Epithelial cell of esophagus (primary cell): ENCODE measurements at regions not wholly inside any gene's neighbourhood (a gene's known extent, or its start where the extent isn't known, plus 50 kb on each side); places are given as distances from the start of the nearest gene placed in this dataset.

ENCODE experiments used
- DNase-seq: peaks from one replicate; pipeline ENCODE4 v3.0.0; 2010; ENCODE audit warnings: low read depth
- H3K4me3 ChIP-seq: 2 replicates; pipeline ENCODE4 v1.5.1; 2011; ENCODE audit warnings: mild to moderate bottlenecking, low read length, control low read depth
- CTCF ChIP-seq: IDR thresholded peaks from 2 replicates; pipeline ENCODE4 v1.5.1; 2011; ENCODE audit warnings: low read depth, mild to moderate bottlenecking, low read length, control low read depth, inconsistent platforms; ENCODE audit not compliant: insufficient read depth; ENCODE audit errors: missing control alignments

- no peak overlapping the region for H3K4me3 ChIP-seq
- TF ChIP-seq CTCF = no peak
- peak; percentile 72 for DNase-seq
Measured at GRCh38 chr2:147177071-147177857, 667.6 kb upstream of the ACVR2A start.

GRCh38 chr2:147174824-147175254, 670.0 kb upstream of the ACVR2A start:
- TF ChIP-seq CTCF = no peak
- DNase-seq = no peak
- no peak overlapping the region for H3K4me3 ChIP-seq

- TF ChIP-seq CTCF = no peak
- no peak overlapping the region for H3K4me3 ChIP-seq
- no peak for DNase-seq
Measured at GRCh38 chr2:147173798-147174197, 671.0 kb upstream of the ACVR2A start.

GRCh38 chr2:147173189-147173581, 671.6 kb upstream of the ACVR2A start:
- DNase-seq = peak; percentile 65
- no peak overlapping the region for H3K4me3 ChIP-seq
- TF ChIP-seq CTCF = no peak

- TF ChIP-seq CTCF = no peak
- DNase-seq = peak; percentile 60
- H3K4me3 ChIP-seq = no peak overlapping the region
Measured at GRCh38 chr2:147172493-147173188, 672.2 kb upstream of the ACVR2A start.

GRCh38 chr2:147171941-147172340, 672.9 kb upstream of the ACVR2A start:
- no peak for TF ChIP-seq CTCF
- DNase-seq = no peak
- no peak overlapping the region for H3K4me3 ChIP-seq
